ENCODE measurements at regions not wholly inside any gene's neighbourhood (a gene's known extent, or its start where the extent isn't known, plus 50 kb on each side); places are given as distances from the start of the nearest gene placed in this dataset.

DNA sequence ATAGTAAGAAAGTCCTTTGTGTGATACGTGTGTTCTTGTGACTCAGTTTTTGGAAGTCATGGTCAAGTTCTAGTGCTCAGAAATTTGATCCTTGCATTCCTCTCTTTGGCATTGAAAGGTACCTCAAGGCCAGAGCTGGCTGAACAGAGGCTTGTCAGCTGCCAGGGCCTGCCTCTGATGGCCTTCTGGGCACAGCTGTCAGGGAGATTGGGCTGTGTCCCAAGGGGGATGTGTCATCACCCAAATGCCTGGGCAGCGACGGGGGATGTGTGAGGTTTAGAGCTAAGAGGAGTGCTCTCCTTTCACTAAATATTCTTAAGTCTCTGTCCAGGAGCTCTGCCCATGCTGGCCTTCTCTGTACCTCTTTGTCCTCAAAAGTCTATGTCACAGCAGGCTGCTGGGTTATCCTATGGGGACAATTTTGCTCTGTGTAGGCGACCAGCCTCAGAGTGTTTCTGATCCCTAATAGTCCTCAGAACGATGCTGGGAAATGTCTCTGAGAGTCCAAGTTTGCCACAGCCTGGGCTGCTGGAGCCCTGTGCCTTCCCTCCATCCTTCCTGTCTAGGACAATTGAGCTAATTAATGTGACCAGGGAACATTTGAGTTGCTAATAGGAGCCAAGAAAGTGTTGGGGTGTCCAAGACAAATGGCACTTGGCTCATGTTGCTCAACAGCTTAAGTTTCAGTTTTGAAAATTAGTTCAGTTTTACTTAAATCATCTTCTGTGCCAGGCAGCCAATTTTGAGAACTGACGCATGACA is 115.4 kb upstream of the ZNF521 start:
- Histone ChIP-seq H3K36me3 (replicated peaks in 1 of 2; ENCODE audit: control extremely low read depth in 1 of 2, control insufficient read depth in 1 of 2, extremely low read depth in 1 of 2, insufficient read depth in 2 of 2, low read length in 1 of 2) (no peaks in the 10 kb centered on the region), H3K4me2 (replicated peaks; ENCODE audit: low read depth, low read length, poor library complexity, severe bottlenecking) (no peak overlapping the region), H2AFZ (ENCODE audit: insufficient read depth, low read depth, low read length, poor library complexity, severe bottlenecking) (no peak overlapping the region), H3K27me3 (replicated peaks in 1 of 4; ENCODE audit: control extremely low read depth in 1 of 4, control insufficient read depth in 3 of 4, insufficient read depth in 4 of 4, low read length in 3 of 4) (no peaks in the 10 kb centered on the region), H3K9me3 (ENCODE audit: control extremely low read depth in 1 of 3, control insufficient read depth in 2 of 3, insufficient read depth in 1 of 3, low read length in 2 of 3) (peaks cover 0 to 1% (median 0%) of the 10 kb centered on the region in 3 donors), H3K27ac (ENCODE audit: low read length in 2 of 2) (no peak overlapping the region), H3K79me2 (ENCODE audit: control insufficient read depth, insufficient read depth, low read length) (no peaks in the 10 kb centered on the region), H3K4me3 (ENCODE audit: control extremely low read depth in 1 of 5, extremely low read depth in 1 of 5, insufficient read depth in 1 of 5, low read depth in 2 of 5, low read length in 4 of 5) (no peak overlapping the region), H4K20me1 (ENCODE audit: control insufficient read depth, insufficient read depth, low read length, poor library complexity, severe bottlenecking) (no peaks in the 10 kb centered on the region), H3K9ac (ENCODE audit: low read length) (no peak overlapping the region), H3K4me1 (ENCODE audit: control insufficient read depth in 2 of 2, insufficient read depth in 2 of 2, low read length in 2 of 2) (no peaks in the 10 kb centered on the region)
- POLR2A ChIA-PET: no interaction called here
- TF ChIP-seq, protein P1, sequence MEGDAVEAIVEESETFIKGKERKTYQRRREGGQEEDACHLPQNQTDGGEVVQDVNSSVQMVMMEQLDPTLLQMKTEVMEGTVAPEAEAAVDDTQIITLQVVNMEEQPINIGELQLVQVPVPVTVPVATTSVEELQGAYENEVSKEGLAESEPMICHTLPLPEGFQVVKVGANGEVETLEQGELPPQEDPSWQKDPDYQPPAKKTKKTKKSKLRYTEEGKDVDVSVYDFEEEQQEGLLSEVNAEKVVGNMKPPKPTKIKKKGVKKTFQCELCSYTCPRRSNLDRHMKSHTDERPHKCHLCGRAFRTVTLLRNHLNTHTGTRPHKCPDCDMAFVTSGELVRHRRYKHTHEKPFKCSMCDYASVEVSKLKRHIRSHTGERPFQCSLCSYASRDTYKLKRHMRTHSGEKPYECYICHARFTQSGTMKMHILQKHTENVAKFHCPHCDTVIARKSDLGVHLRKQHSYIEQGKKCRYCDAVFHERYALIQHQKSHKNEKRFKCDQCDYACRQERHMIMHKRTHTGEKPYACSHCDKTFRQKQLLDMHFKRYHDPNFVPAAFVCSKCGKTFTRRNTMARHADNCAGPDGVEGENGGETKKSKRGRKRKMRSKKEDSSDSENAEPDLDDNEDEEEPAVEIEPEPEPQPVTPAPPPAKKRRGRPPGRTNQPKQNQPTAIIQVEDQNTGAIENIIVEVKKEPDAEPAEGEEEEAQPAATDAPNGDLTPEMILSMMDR (IDR thresholded peaks at IDR 0.05): no peak
- TF ChIP-seq EZH2 (IDR thresholded peaks at IDR 0.05; ENCODE audit: borderline replicate concordance, insufficient read depth, low read depth, low read length, poor library complexity, severe bottlenecking): no peak
- DNase-seq (no peak), ATAC-seq (ENCODE audit: low read depth) (no peak)
- no peak overlapping the region for H3K27ac Mint-ChIP-seq
- intact Hi-C loops (cut with micrococcal nuclease): no loop called here
- H3K4me1 Mint-ChIP-seq: no peaks in the 10 kb centered on the region
- WGBS (ENCODE audit: insufficient coverage): 85% methylated on average over 4 of the region's 6 CpGs
- peaks cover 3% of the 10 kb centered on the region for H3K27me3 Mint-ChIP-seq
- H3K4me3 Mint-ChIP-seq: no peak overlapping the region
- peaks cover 3% of the 10 kb centered on the region for H3K9me3 Mint-ChIP-seq (ENCODE audit: insufficient read depth)
- CTCF ChIA-PET: interaction anchor here (0.5 kb wide), 1 partner anchor 350 kb away, joined by 3 read pairs; no protein-coding TSS in a partner anchor

DNA sequence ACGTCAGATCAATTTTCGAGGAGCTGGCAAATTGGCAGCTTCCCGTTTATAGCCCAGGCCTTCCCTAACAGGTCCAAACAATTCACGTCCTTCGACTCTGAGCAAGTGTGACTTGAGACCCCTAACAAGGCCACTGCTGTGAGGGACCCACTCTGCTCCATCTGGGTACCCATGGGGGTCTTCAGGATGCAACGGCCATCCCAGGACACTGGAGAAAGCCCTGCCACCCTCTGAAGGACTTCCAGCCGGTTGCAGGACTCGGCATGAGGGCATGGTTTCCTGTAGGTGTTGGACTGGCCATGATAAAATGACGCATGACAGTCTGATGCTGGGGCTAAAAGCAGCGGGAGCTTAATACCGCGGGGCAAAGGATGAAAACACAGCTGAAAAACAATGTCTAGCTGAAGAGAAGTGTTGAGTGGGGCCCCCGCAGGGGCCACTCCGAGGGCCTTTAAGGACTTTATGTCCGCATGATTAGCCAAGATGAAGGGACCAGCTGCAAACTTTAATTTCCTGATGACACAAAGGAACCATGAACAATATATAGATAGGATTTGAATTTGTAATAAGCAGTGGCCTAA is 113.3 kb upstream of the ZNF521 start:
- Histone ChIP-seq H3K9ac (ENCODE audit: low read length) (no peak overlapping the region), H2AFZ (ENCODE audit: insufficient read depth, low read depth, low read length, poor library complexity, severe bottlenecking) (no peak overlapping the region), H3K4me3 (ENCODE audit: control extremely low read depth in 1 of 5, extremely low read depth in 1 of 5, insufficient read depth in 1 of 5, low read depth in 2 of 5, low read length in 4 of 5) (no peak overlapping the region), H3K4me2 (replicated peaks; ENCODE audit: low read depth, low read length, poor library complexity, severe bottlenecking) (no peak overlapping the region), H3K79me2 (ENCODE audit: control insufficient read depth, insufficient read depth, low read length) (no peaks in the 10 kb centered on the region), H3K9me3 (ENCODE audit: control extremely low read depth in 1 of 3, control insufficient read depth in 2 of 3, insufficient read depth in 1 of 3, low read length in 2 of 3) (no peaks in the 10 kb centered on the region), H3K36me3 (replicated peaks in 1 of 2; ENCODE audit: control extremely low read depth in 1 of 2, control insufficient read depth in 1 of 2, extremely low read depth in 1 of 2, insufficient read depth in 2 of 2, low read length in 1 of 2) (no peaks in the 10 kb centered on the region), H3K27me3 (replicated peaks in 1 of 4; ENCODE audit: control extremely low read depth in 1 of 4, control insufficient read depth in 3 of 4, insufficient read depth in 4 of 4, low read length in 3 of 4) (no peaks in the 10 kb centered on the region), H4K20me1 (ENCODE audit: control insufficient read depth, insufficient read depth, low read length, poor library complexity, severe bottlenecking) (no peaks in the 10 kb centered on the region), H3K4me1 (ENCODE audit: control insufficient read depth in 2 of 2, insufficient read depth in 2 of 2, low read length in 2 of 2) (no peaks in the 10 kb centered on the region), H3K27ac (ENCODE audit: low read length in 2 of 2) (no peak overlapping the region)
- WGBS (ENCODE audit: insufficient coverage): 87% methylated on average over 14 of the region's 15 CpGs
- no peak overlapping the region for H3K27ac Mint-ChIP-seq
- no peak for ATAC-seq (ENCODE audit: low read depth)
- no peaks in the 10 kb centered on the region for H3K27me3 Mint-ChIP-seq
- H3K4me1 Mint-ChIP-seq: no peaks in the 10 kb centered on the region
- TF ChIP-seq, protein P1 (IDR thresholded peaks at IDR 0.05): no peak
- TF ChIP-seq EZH2 (IDR thresholded peaks at IDR 0.05; ENCODE audit: borderline replicate concordance, insufficient read depth, low read depth, low read length, poor library complexity, severe bottlenecking): no peak
- no peak overlapping the region for H3K4me3 Mint-ChIP-seq
- no peaks in the 10 kb centered on the region for H3K9me3 Mint-ChIP-seq (ENCODE audit: insufficient read depth)
- CTCF ChIA-PET: no interaction called here
- intact Hi-C loops (cut with micrococcal nuclease): no loop called here
- POLR2A ChIA-PET: no interaction called here
- no peak for DNase-seq

Measured in B cell (primary cell).